GM23338 (cell line): ENCODE measurements at regions not wholly inside any gene's neighbourhood (a gene's known extent, or its start where the extent isn't known, plus 50 kb on each side); places are given as distances from the start of the nearest gene placed in this dataset.

ENCODE experiments used
- ATAC-seq: fragments of 200-7000 bp; cut with Tn5 transposase; 3 replicates; pipeline ENCODE4 v1.9.1; 2020
- DNase-seq: peaks from one replicate; pipeline ENCODE4 v3.0.0-alpha.2; 2015; ENCODE audit warnings: low spot score
- H2AFZ ChIP-seq: fragments of 200-600 bp; sonication (generic); 2 replicates; pipeline ENCODE4 v1.8.0; 2016; ENCODE audit warnings: antibody characterized with exemption, mild to moderate bottlenecking, moderate library complexity
- H3F3A ChIP-seq: fragments of 200-600 bp; sonication (generic); replicated peaks from 2 replicates; pipeline ENCODE4 v1.8.0; 2017; ENCODE audit warnings: antibody characterized with exemption, mixed run types, low read depth
- H3K27ac ChIP-seq: fragments of 200-600 bp; sonication (generic); 2 replicates; pipeline ENCODE4 v1.6.1; 2016; ENCODE audit warnings: low read depth
- H3K27me3 ChIP-seq: fragments of 200-600 bp; sonication (generic); 2 replicates; pipeline ENCODE4 v1.8.0; 2016; ENCODE audit warnings: mild to moderate bottlenecking, mixed run types, moderate library complexity; ENCODE audit not compliant: insufficient read depth
- H3K36me3 ChIP-seq: fragments of 200-600 bp; sonication (generic); 2 replicates; pipeline ENCODE4 v1.8.0; 2016; ENCODE audit warnings: mild to moderate bottlenecking; ENCODE audit not compliant: insufficient read depth
- H3K4me1 ChIP-seq: fragments of 200-600 bp; sonication (generic); 2 replicates; pipeline ENCODE4 v1.8.0; 2016; ENCODE audit warnings: mild to moderate bottlenecking, moderate library complexity; ENCODE audit not compliant: insufficient read depth
- H3K4me2 ChIP-seq: fragments of 200-600 bp; sonication (generic); 2 replicates; pipeline ENCODE4 v1.7.1; 2017; ENCODE audit warnings: mixed run types
- H3K4me3 ChIP-seq: fragments of 200-600 bp; sonication (generic); 2 replicates; pipeline ENCODE4 v1.6.1; 2016; ENCODE audit warnings: mixed run types
- H3K79me2 ChIP-seq: fragments of 200-600 bp; sonication (generic); replicated peaks from 2 replicates; pipeline ENCODE4 v1.8.0; 2017; ENCODE audit warnings: mild to moderate bottlenecking; ENCODE audit not compliant: insufficient read depth
- H3K9me2 ChIP-seq: fragments of 200-600 bp; sonication (generic); 2 replicates; pipeline ENCODE4 v1.8.0; 2017; ENCODE audit not compliant: insufficient read depth
- H4K20me1 ChIP-seq: fragments of 200-600 bp; sonication (generic); replicated peaks from 2 replicates; pipeline ENCODE4 v1.8.0; 2017; ENCODE audit warnings: mild to moderate bottlenecking; ENCODE audit not compliant: insufficient read depth
- H3K27ac Mint-ChIP-seq: 2 replicates; pipeline ENCODE4 v1.8.0; 2020; ENCODE audit warnings: inconsistent platforms, mild to moderate bottlenecking, moderate library complexity, mixed read lengths
- H3K27me3 Mint-ChIP-seq: 3 replicates; pipeline ENCODE4 v1.8.0; 2022; ENCODE audit warnings: low read depth, mild to moderate bottlenecking, moderate library complexity, mixed read lengths, inconsistent platforms; ENCODE audit not compliant: insufficient read depth, poor library complexity
- H3K36me3 Mint-ChIP-seq: 3 replicates; pipeline ENCODE4 v1.8.0; 2021; ENCODE audit warnings: low read depth, mild to moderate bottlenecking, inconsistent platforms, moderate library complexity, mixed read lengths
- H3K4me1 Mint-ChIP-seq: 3 replicates; pipeline ENCODE4 v1.8.0; 2020; ENCODE audit warnings: mild to moderate bottlenecking, inconsistent platforms, mixed read lengths
- H3K4me3 Mint-ChIP-seq: 3 replicates; pipeline ENCODE4 v1.8.0; 2021; ENCODE audit warnings: moderate library complexity, mild to moderate bottlenecking, inconsistent platforms, mixed read lengths
- H3K9me3 Mint-ChIP-seq: 3 replicates; pipeline ENCODE4 v1.8.0; 2020; ENCODE audit warnings: moderate library complexity, mild to moderate bottlenecking, inconsistent platforms, mixed read lengths
- CREB1 ChIP-seq: fragments of 250-450 bp; sonication (Bioruptor Pico); IDR thresholded peaks from 2 replicates; pipeline ENCODE4 v1.5.0; 2020; ENCODE audit warnings: low read depth, mild to moderate bottlenecking, moderate library complexity
- CTCF ChIP-seq, 2 experiments: fragments of 200-600 bp in 1 of 2; sonication (generic) in 1 of 2; conservative IDR thresholded peaks; 2 replicates each; pipeline versions ENCODE4 v1.5.1 to v1.6.1; 2016 to 2017; ENCODE audit warnings: antibody characterized with exemption in 2 of 2, low read depth in 2 of 2, mild to moderate bottlenecking in 2 of 2, moderate library complexity in 1 of 2
- EZH2 ChIP-seq: fragments of 200-600 bp; sonication (generic); IDR thresholded peaks from one replicate; pipeline ENCODE4 v1.8.0; 2017; ENCODE audit warnings: antibody characterized with exemption, mild to moderate bottlenecking, low read depth; ENCODE audit not compliant: unreplicated experiment
- EZH2phosphoT487 ChIP-seq: fragments of 200-600 bp; sonication (generic); IDR thresholded peaks from one replicate; pipeline ENCODE4 v1.8.1; 2018; ENCODE audit warnings: antibody characterized with exemption; ENCODE audit not compliant: unreplicated experiment
- JUNB ChIP-seq: IDR thresholded peaks from one replicate; pipeline ENCODE4 v1.6.1; 2016; ENCODE audit warnings: antibody characterized with exemption; ENCODE audit not compliant: unreplicated experiment
- NANOG ChIP-seq: IDR thresholded peaks from 2 replicates; pipeline ENCODE4 v1.6.1; 2016; ENCODE audit warnings: antibody characterized with exemption, borderline replicate concordance
- POLR2AphosphoS5 ChIP-seq: IDR thresholded peaks from 2 replicates; pipeline ENCODE4 v1.6.1; 2016; ENCODE audit warnings: antibody characterized with exemption, low read depth
- REST ChIP-seq: IDR thresholded peaks from one replicate; pipeline ENCODE4 v1.6.1; 2018; ENCODE audit warnings: antibody characterized with exemption; ENCODE audit not compliant: unreplicated experiment
- STAT1 ChIP-seq: IDR thresholded peaks from one replicate; pipeline ENCODE4 v1.6.1; 2016; ENCODE audit warnings: antibody characterized with exemption; ENCODE audit not compliant: unreplicated experiment
- ZNF114 ChIP-seq: fragments of 250-450 bp; sonication (Bioruptor Pico); IDR thresholded peaks from 2 replicates; pipeline ENCODE4 v1.5.0; 2020; ENCODE audit warnings: mild to moderate bottlenecking, moderate library complexity
- ZNF331 ChIP-seq: fragments of 250-450 bp; sonication (Bioruptor Pico); IDR thresholded peaks from 2 replicates; pipeline ENCODE4 v1.5.0; 2020; ENCODE audit warnings: low read depth, mild to moderate bottlenecking, moderate library complexity
- ZNF462 ChIP-seq: fragments of 250-450 bp; sonication (Bioruptor Pico); IDR thresholded peaks from 2 replicates; pipeline ENCODE4 v1.5.0; 2020; ENCODE audit warnings: mild to moderate bottlenecking, moderate library complexity
- TF ChIP-seq, protein P1 (sequence below): IDR thresholded peaks from 2 replicates; pipeline ENCODE4 v1.6.1; 2016; ENCODE audit warnings: antibody characterized with exemption

DNA sequence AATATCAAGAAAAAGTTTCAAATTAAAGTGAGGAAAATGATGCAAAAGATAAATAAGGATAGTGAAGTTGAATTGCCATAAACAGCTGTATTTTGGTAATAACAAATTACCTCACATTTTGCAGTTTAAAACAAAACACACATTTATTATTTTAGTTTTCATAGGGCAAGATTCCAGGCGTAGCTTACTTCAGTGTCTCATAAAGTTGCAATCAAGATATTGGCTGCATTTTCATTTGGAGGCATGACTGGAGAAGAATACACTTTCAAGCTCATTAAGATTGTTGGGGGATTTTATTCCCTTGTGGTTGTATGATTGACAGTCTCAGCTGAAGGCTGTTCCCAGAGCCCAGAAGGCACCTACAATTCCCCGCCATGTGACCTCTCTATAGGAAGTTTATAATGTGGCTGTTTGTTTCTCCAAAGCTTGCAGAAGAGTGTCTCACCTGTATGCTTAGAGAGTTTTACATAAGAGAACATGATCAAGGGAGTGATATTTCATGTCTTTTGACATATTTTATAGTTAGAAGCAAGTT, 151.4 kb downstream of the OTOL1 start:
- ATAC-seq: no peak
- H3K4me1 Mint-ChIP-seq: peaks cover 14% of the 10 kb centered on the region
- Histone ChIP-seq H2AFZ (no peak overlapping the region), H3K4me2 (no peak overlapping the region), H4K20me1 (no peaks in the 10 kb centered on the region), H3K4me3 (no peak overlapping the region), H3K79me2 (no peaks in the 10 kb centered on the region), H3K9me2 (no peaks in the 10 kb centered on the region), H3K4me1 (0 out of 2 replicates have a peak, but pooled peaks cover 10% of the 10 kb centered on the region), H3F3A (no peaks in the 10 kb centered on the region), H3K27ac (no peak overlapping the region), H3K36me3 (no peaks in the 10 kb centered on the region), H3K27me3 (no peaks in the 10 kb centered on the region)
- DNase-seq: no peak
- H3K27ac Mint-ChIP-seq: no peak overlapping the region
- H3K9me3 Mint-ChIP-seq: peaks cover 5% of the 10 kb centered on the region
- no peak for TF ChIP-seq ZNF462 (CRISPR knock-in tag)
- TF ChIP-seq, protein P1, sequence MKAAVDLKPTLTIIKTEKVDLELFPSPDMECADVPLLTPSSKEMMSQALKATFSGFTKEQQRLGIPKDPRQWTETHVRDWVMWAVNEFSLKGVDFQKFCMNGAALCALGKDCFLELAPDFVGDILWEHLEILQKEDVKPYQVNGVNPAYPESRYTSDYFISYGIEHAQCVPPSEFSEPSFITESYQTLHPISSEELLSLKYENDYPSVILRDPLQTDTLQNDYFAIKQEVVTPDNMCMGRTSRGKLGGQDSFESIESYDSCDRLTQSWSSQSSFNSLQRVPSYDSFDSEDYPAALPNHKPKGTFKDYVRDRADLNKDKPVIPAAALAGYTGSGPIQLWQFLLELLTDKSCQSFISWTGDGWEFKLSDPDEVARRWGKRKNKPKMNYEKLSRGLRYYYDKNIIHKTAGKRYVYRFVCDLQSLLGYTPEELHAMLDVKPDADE: no peak
- no peak for TF ChIP-seq STAT1
- TF ChIP-seq EZH2phosphoT487: no peak
- TF ChIP-seq ZNF114 (CRISPR knock-in tag): no peak
- no peak for TF ChIP-seq POLR2AphosphoS5
- TF ChIP-seq EZH2: no peak
- TF ChIP-seq NANOG: no peak
- TF ChIP-seq JUNB: no peak
- TF ChIP-seq CREB1 (CRISPR knock-in tag): no peak
- no peak for TF ChIP-seq CTCF (conservative IDR thresholded peaks at IDR 0.05; ENCODE audit: low read depth in 2 of 2)
- no peak for TF ChIP-seq REST
- no peak for TF ChIP-seq ZNF331 (CRISPR knock-in tag)
- no peak overlapping the region for H3K4me3 Mint-ChIP-seq
- no peaks in the 10 kb centered on the region for H3K27me3 Mint-ChIP-seq
- H3K36me3 Mint-ChIP-seq: peaks cover 4% of the 10 kb centered on the region
